ENCODE measurements at regions not wholly inside any gene's neighbourhood (a gene's known extent, or its start where the extent isn't known, plus 50 kb on each side); places are given as distances from the start of the nearest gene placed in this dataset.

- TF ChIP-seq POLR2A (IDR thresholded peaks at IDR 0.05; ENCODE audit: extremely low read depth, insufficient read length) (no peak), CTCF (IDR thresholded peaks at IDR 0.05; ENCODE audit: low read depth, low read length) (no peak), MAX (IDR thresholded peaks at IDR 0.05; ENCODE audit: low read depth, low read length) (no peak)
These were observed 111.9 kb upstream of the TOP3B start for GRCh38 chr22:22094514-22094913.
